ENCODE measurements at regions not wholly inside any gene's neighbourhood (a gene's known extent, or its start where the extent isn't known, plus 50 kb on each side); places are given as distances from the start of the nearest gene placed in this dataset.
A peak's percentile ranks its signal among the peaks of the same experiment; 100 is the strongest.

GRCh38 chr1:112808861-112809684 is 93.9 kb upstream of the PPM1J start:
- peak; percentile 91 for TF ChIP-seq CTCF (IDR thresholded peaks at IDR 0.05)

GRCh38 chr1:112807999-112808398 is 92.9 kb upstream of the PPM1J start:
- no peak for TF ChIP-seq CTCF (IDR thresholded peaks at IDR 0.05)

GRCh38 chr1:112807117-112807516 is 92.0 kb upstream of the PPM1J start:
- no peak for TF ChIP-seq CTCF (IDR thresholded peaks at IDR 0.05)

- no peak for TF ChIP-seq CTCF (IDR thresholded peaks at IDR 0.05)
Observed at GRCh38 chr1:112806090-112806642, 91.0 kb upstream of the PPM1J start.

GRCh38 chr1:112805155-112805853 is 90.2 kb upstream of the PPM1J start:
- TF ChIP-seq CTCF (IDR thresholded peaks at IDR 0.05) = no peak

- peak; percentile 92 for TF ChIP-seq CTCF (IDR thresholded peaks at IDR 0.05)
Observed at GRCh38 chr1:112803906-112804762, 89.0 kb upstream of the PPM1J start.

- no peak for TF ChIP-seq CTCF (IDR thresholded peaks at IDR 0.05)
Observed at GRCh38 chr1:112800289-112800688, 85.2 kb upstream of the PPM1J start.

All from LNCAP (cell line).